NCI-H2227 (cell line): ENCODE measurements at regions not wholly inside any gene's neighbourhood (a gene's known extent, or its start where the extent isn't known, plus 50 kb on each side); places are given as distances from the start of the nearest gene placed in this dataset.

Experiments
- DNase-seq: peaks from one replicate; lab custom pipeline; 2025; ENCODE audit not compliant: unreplicated experiment; lab: John Stamatoyannopoulos, UW

- no peak for DNase-seq
These were observed 568.3 kb upstream of the KIRREL3 start for GRCh38 chr11:127568891-127569290.

- no peak for DNase-seq
These were observed 566.8 kb upstream of the KIRREL3 start for GRCh38 chr11:127567237-127567932.

- no peak for DNase-seq
These were observed 564.2 kb upstream of the KIRREL3 start for GRCh38 chr11:127564810-127565209.

GRCh38 chr11:127559978-127560377, 559.4 kb upstream of the KIRREL3 start:
- no peak for DNase-seq

- DNase-seq, result no peak
These were observed 551.9 kb upstream of the KIRREL3 start for GRCh38 chr11:127552446-127552845.

- DNase-seq, result no peak
These were observed 530.6 kb upstream of the KIRREL3 start for GRCh38 chr11:127531167-127531566.

GRCh38 chr11:127528297-127528696, 527.7 kb upstream of the KIRREL3 start:
- no peak for DNase-seq

GRCh38 chr11:127524618-127525017, 524.0 kb upstream of the KIRREL3 start:
- DNase-seq, result no peak

- no peak for DNase-seq
These were observed 520.8 kb upstream of the KIRREL3 start for GRCh38 chr11:127521413-127521812.

- no peak for DNase-seq
These were observed 507.3 kb upstream of the KIRREL3 start for GRCh38 chr11:127507851-127508250.

GRCh38 chr11:127506647-127507046, 506.1 kb upstream of the KIRREL3 start:
- DNase-seq, result no peak

- no peak for DNase-seq
These were observed 505.6 kb upstream of the KIRREL3 start for GRCh38 chr11:127506126-127506525.

GRCh38 chr11:127496165-127496564, 495.6 kb upstream of the KIRREL3 start:
- DNase-seq, result no peak

- no peak for DNase-seq
These were observed 492.9 kb upstream of the KIRREL3 start for GRCh38 chr11:127493330-127494022.

GRCh38 chr11:127492029-127492428, 491.5 kb upstream of the KIRREL3 start:
- DNase-seq, result no peak

GRCh38 chr11:127491589-127491988, 491.0 kb upstream of the KIRREL3 start:
- DNase-seq, result no peak

GRCh38 chr11:127490896-127491295, 490.3 kb upstream of the KIRREL3 start:
- DNase-seq, result no peak

GRCh38 chr11:127485541-127485940, 485.0 kb upstream of the KIRREL3 start:
- no peak for DNase-seq

GRCh38 chr11:127481391-127481790, 480.8 kb upstream of the KIRREL3 start:
- DNase-seq, result no peak

- no peak for DNase-seq
These were observed 478.3 kb upstream of the KIRREL3 start for GRCh38 chr11:127478826-127479225.

GRCh38 chr11:127474766-127475165, 474.2 kb upstream of the KIRREL3 start:
- no peak for DNase-seq

- no peak for DNase-seq
These were observed 471.9 kb upstream of the KIRREL3 start for GRCh38 chr11:127472505-127472904.

GRCh38 chr11:127471662-127472061, 471.1 kb upstream of the KIRREL3 start:
- DNase-seq, result no peak
